ENCODE measurements at regions not wholly inside any gene's neighbourhood (a gene's known extent, or its start where the extent isn't known, plus 50 kb on each side); places are given as distances from the start of the nearest gene placed in this dataset.
"Not testable (repeated sequence)": the region's sequence is repeated elsewhere in the genome, so short reads cannot be mapped to it uniquely, and the experiment has no call there.

DNA sequence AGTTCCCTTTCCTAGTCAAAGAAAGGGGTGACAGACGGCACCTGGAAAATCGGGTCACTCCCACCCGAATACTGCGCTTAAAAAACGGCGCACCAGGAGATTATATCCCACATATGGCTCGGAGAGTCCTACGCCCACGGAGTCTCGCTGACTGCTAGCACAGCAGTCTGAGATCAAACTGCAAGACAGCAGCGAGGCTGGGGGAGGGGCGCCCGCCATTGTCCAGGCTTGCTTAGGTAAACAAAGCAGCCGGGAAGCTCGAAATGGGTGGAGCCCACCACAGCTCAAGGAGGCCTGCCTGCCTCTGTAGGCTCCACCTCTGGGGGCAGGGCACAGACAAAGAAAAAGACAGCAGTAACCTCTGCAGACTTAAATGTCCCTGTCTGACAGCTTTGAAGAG, 1844.7 kb upstream of the ACO1 start:
- H3K79me2 ChIP-seq (ENCODE audit: control insufficient read depth, insufficient read depth, low read length); RAD21 ChIA-PET (ENCODE audit: unreplicated experiment); H3K36me3 ChIP-seq (ENCODE audit: control insufficient read depth in 2 of 2, insufficient read depth in 2 of 2, low read length in 1 of 2); POLR2A ChIA-PET; H4K20me1 ChIP-seq (ENCODE audit: control insufficient read depth, insufficient read depth); SMC1A ChIA-PET (ENCODE audit: uncharacterized antibody, unreplicated experiment); in situ Hi-C loops (cut with MboI); H3K27ac ChIP-seq (ENCODE audit: control insufficient read depth, insufficient read depth); intact Hi-C loops (cut with micrococcal nuclease; ENCODE audit: unreplicated experiment); CTCF ChIA-PET; H3K27me3 ChIP-seq (replicated peaks in 1 of 2; ENCODE audit: control insufficient read depth in 2 of 2, insufficient read depth in 2 of 2, low read length in 1 of 2); H3K9me3 ChIP-seq (replicated peaks; ENCODE audit: control insufficient read depth, insufficient read depth, low read length); ATAC-seq; DNase-seq (ENCODE audit: low read depth, low spot score); BruUV-seq (replicated peaks); H3K4me1 ChIP-seq (ENCODE audit: control insufficient read depth, insufficient read depth, low read length); H3K4me3 ChIP-seq; H3K4me2 ChIP-seq (ENCODE audit: control insufficient read depth, insufficient read depth); FAIRE-seq; H2AFZ ChIP-seq (ENCODE audit: control insufficient read depth, low read depth, low read length); H3K9ac ChIP-seq (ENCODE audit: control insufficient read depth, insufficient read depth, low read length): not testable (repeated sequence)
- WGBS (ENCODE audit: insufficient coverage, insufficient replicate concordance, low lambda C conversion rate, missing lambda C conversion rate), result 56% methylated on average over 7 of the region's 15 CpGs

DNA sequence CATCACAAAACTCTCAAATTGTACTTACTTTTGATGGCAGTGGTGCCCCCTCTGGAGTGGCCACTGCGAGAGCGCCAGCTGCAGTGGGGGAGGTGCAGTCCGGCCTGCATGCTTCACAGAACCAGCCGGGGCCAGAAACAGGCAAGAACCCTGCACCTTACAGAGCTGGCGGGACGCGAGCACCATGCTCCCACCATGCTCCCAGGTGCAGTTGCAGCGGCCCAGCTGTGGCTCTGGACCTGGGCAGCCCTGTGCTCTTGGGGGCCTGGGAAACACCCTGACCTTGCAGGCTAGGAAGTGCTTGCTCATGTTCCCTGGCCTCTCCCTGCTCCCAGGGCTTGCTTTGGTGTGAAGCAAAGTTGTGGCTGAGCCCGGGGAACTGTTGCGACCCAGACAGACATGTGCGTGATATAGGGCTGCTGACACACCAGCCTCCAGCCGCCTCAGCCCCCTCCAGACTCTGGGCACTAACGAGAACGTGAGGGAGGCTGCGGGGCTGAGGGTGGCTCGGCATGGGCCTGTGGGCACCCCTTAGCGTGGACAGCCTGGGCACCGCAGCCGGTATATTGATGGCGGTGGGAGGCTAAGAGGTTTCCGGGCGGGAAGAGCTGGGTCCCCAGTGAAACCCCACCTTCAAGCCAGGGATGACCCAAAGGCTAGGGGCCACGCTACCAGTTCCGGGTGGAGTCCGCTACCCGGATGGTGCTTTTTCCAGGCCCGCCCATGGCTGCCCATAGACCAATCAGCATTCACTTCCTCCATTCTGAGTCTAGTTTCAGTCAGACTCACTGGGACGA, 1809.9 kb upstream of the ACO1 start:
- intact Hi-C loops (cut with micrococcal nuclease; ENCODE audit: unreplicated experiment) (no loop called here), in situ Hi-C loops (cut with MboI) (no loop called here)
- Histone ChIP-seq H3K4me2 (ENCODE audit: control insufficient read depth, insufficient read depth) (no peak overlapping the region), H3K27me3 (replicated peaks in 1 of 2; ENCODE audit: control insufficient read depth in 2 of 2, insufficient read depth in 2 of 2, low read length in 1 of 2) (no peaks in the 10 kb centered on the region), H3K9me3 (replicated peaks; ENCODE audit: control insufficient read depth, insufficient read depth, low read length) (no peaks in the 10 kb centered on the region; the same call in 2 of the 3 replicates), H3K9ac (ENCODE audit: control insufficient read depth, insufficient read depth, low read length) (no peak overlapping the region), H3K36me3 (ENCODE audit: control insufficient read depth in 2 of 2, insufficient read depth in 2 of 2, low read length in 1 of 2) (no peaks in the 10 kb centered on the region), H2AFZ (ENCODE audit: control insufficient read depth, low read depth, low read length) (no peak overlapping the region), H3K4me3 (no peak overlapping the region), H3K27ac (ENCODE audit: control insufficient read depth, insufficient read depth) (no peak overlapping the region), H3K79me2 (ENCODE audit: control insufficient read depth, insufficient read depth, low read length) (no peaks in the 10 kb centered on the region), H3K4me1 (ENCODE audit: control insufficient read depth, insufficient read depth, low read length) (no peaks in the 10 kb centered on the region), H4K20me1 (ENCODE audit: control insufficient read depth, insufficient read depth) (no peaks in the 10 kb centered on the region)
- FAIRE-seq (no peak), DNase-seq (ENCODE audit: low read depth, low spot score) (no peak), ATAC-seq (no peak; the same call in 2 of the 3 replicates)
- ChIA-PET SMC1A (ENCODE audit: uncharacterized antibody, unreplicated experiment) (no interaction called here), CTCF (no interaction called here), RAD21 (ENCODE audit: unreplicated experiment) (no interaction called here), POLR2A (no interaction called here)
- no TSS peak for BruUV-seq (replicated peaks)
- 45% methylated on average over 27 of the region's 28 CpGs for WGBS (ENCODE audit: insufficient coverage, insufficient replicate concordance, low lambda C conversion rate, missing lambda C conversion rate)
- TF ChIP-seq, protein P1, sequence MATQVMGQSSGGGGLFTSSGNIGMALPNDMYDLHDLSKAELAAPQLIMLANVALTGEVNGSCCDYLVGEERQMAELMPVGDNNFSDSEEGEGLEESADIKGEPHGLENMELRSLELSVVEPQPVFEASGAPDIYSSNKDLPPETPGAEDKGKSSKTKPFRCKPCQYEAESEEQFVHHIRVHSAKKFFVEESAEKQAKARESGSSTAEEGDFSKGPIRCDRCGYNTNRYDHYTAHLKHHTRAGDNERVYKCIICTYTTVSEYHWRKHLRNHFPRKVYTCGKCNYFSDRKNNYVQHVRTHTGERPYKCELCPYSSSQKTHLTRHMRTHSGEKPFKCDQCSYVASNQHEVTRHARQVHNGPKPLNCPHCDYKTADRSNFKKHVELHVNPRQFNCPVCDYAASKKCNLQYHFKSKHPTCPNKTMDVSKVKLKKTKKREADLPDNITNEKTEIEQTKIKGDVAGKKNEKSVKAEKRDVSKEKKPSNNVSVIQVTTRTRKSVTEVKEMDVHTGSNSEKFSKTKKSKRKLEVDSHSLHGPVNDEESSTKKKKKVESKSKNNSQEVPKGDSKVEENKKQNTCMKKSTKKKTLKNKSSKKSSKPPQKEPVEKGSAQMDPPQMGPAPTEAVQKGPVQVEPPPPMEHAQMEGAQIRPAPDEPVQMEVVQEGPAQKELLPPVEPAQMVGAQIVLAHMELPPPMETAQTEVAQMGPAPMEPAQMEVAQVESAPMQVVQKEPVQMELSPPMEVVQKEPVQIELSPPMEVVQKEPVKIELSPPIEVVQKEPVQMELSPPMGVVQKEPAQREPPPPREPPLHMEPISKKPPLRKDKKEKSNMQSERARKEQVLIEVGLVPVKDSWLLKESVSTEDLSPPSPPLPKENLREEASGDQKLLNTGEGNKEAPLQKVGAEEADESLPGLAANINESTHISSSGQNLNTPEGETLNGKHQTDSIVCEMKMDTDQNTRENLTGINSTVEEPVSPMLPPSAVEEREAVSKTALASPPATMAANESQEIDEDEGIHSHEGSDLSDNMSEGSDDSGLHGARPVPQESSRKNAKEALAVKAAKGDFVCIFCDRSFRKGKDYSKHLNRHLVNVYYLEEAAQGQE (IDR thresholded peaks at IDR 0.05; ENCODE audit: low read depth, low read length), result no peak
- TF ChIP-seq IRF3 (IDR thresholded peaks at IDR 0.05) (no peak), NRF1 (conservative IDR thresholded peaks at IDR 0.05; ENCODE audit: low read depth, low read length) (no peak), IKZF2 (IDR thresholded peaks at IDR 0.05) (no peak), EZH2 (IDR thresholded peaks at IDR 0.05; ENCODE audit: borderline replicate concordance, control insufficient read depth, low read depth, low read length) (no peak), ZBED1 (IDR thresholded peaks at IDR 0.05; ENCODE audit: borderline replicate concordance) (no peak), NFYB (IDR thresholded peaks at IDR 0.05; ENCODE audit: insufficient read depth, low read depth, low read length) (no peak), SMAD5 (IDR thresholded peaks at IDR 0.05; ENCODE audit: low read depth) (no peak), YBX1 (IDR thresholded peaks at IDR 0.05) (no peak), TARDBP (IDR thresholded peaks at IDR 0.05; ENCODE audit: borderline replicate concordance) (no peak), SUZ12 (IDR thresholded peaks at IDR 0.05; ENCODE audit: unreplicated experiment) (no peak), PAX5 (IDR thresholded peaks at IDR 0.05; ENCODE audit: borderline replicate concordance, low read depth, low read length) (no peak), RBBP5 (conservative IDR thresholded peaks at IDR 0.05) (no peak), EGR1 (IDR thresholded peaks at IDR 0.05; ENCODE audit: borderline replicate concordance in 1 of 2, low read depth in 2 of 2, low read length in 2 of 2) (no peak)
